IPS-NIHi7 (cell line): ENCODE measurements at regions not wholly inside any gene's neighbourhood (a gene's known extent, or its start where the extent isn't known, plus 50 kb on each side); places are given as distances from the start of the nearest gene placed in this dataset.
"Not testable (repeated sequence)": the region's sequence is repeated elsewhere in the genome, so short reads cannot be mapped to it uniquely, and the experiment has no call there.

Experiments used
- DNase-seq: peaks from one replicate; pipeline ENCODE4 v3.0.0; 2012; ENCODE audit warnings: mixed read lengths; ENCODE audit errors: extremely low spot score

- no peak for DNase-seq
These were observed 93.4 kb downstream of the BLID start for GRCh38 chr11:122022646-122023045.

GRCh38 chr11:122020902-122021301 is 95.1 kb downstream of the BLID start:
- no peak for DNase-seq

- no peak for DNase-seq
These were observed 95.9 kb downstream of the BLID start for GRCh38 chr11:122019908-122020694.

- no peak for DNase-seq
These were observed 108.4 kb downstream of the BLID start for GRCh38 chr11:122007601-122008071.

- DNase-seq, result no peak
These were observed 111.6 kb downstream of the BLID start for GRCh38 chr11:122004446-122004845.

GRCh38 chr11:122002926-122003325 is 113.1 kb downstream of the BLID start:
- no peak for DNase-seq

- DNase-seq, result no peak
These were observed 114.0 kb downstream of the BLID start for GRCh38 chr11:122002047-122002446.

GRCh38 chr11:121999651-122000050 is 116.4 kb downstream of the BLID start:
- no peak for DNase-seq

- no peak for DNase-seq
These were observed 119.4 kb downstream of the BLID start for GRCh38 chr11:121996574-121996973.

- DNase-seq, result no peak
These were observed 132.1 kb downstream of the BLID start for GRCh38 chr11:121983901-121984300.

GRCh38 chr11:121977914-121978313 is 138.1 kb downstream of the BLID start:
- not testable (repeated sequence) for DNase-seq

- no peak for DNase-seq
These were observed 147.4 kb downstream of the BLID start for GRCh38 chr11:121968638-121969037.

- DNase-seq, result no peak
These were observed 148.8 kb downstream of the BLID start for GRCh38 chr11:121967131-121967704.

GRCh38 chr11:121965330-121965729 is 150.7 kb downstream of the BLID start:
- DNase-seq, result no peak

GRCh38 chr11:121964591-121964990 is 151.4 kb downstream of the BLID start:
- DNase-seq, result no peak

GRCh38 chr11:121963846-121964245 is 152.2 kb downstream of the BLID start:
- not testable (repeated sequence) for DNase-seq

GRCh38 chr11:121961321-121961801 is 154.7 kb downstream of the BLID start:
- DNase-seq, result no peak

- DNase-seq, result no peak
These were observed 157.1 kb downstream of the BLID start for GRCh38 chr11:121958971-121959325.

- no peak for DNase-seq
These were observed 157.6 kb downstream of the BLID start for GRCh38 chr11:121958323-121958970.

GRCh38 chr11:121953122-121953521 is 162.9 kb downstream of the BLID start:
- DNase-seq, result no peak

- no peak for DNase-seq
These were observed 165.9 kb downstream of the BLID start for GRCh38 chr11:121950160-121950559.

GRCh38 chr11:121946514-121946913 is 169.5 kb downstream of the BLID start:
- DNase-seq, result no peak
